GM18511 (cell line): ENCODE measurements at regions not wholly inside any gene's neighbourhood (a gene's known extent, or its start where the extent isn't known, plus 50 kb on each side); places are given as distances from the start of the nearest gene placed in this dataset.
A peak's percentile ranks its signal among the peaks of the same experiment; 100 is the strongest.
"Not testable (repeated sequence)": the region's sequence is repeated elsewhere in the genome, so short reads cannot be mapped to it uniquely, and the experiment has no call there.

Experiments
- ATAC-seq: cut with Tn5 transposase; IDR thresholded peaks from one replicate; pipeline ENCODE4 v1.9.1; 2021; ENCODE audit warnings: mild to moderate bottlenecking, moderate library complexity; ENCODE audit not compliant: unreplicated experiment

GRCh38 chr1:192476802-192477298 lies 98.7 kb upstream of the RGS1 start:
- peak; percentile 82 for ATAC-seq

GRCh38 chr1:192477630-192478029 lies 97.9 kb upstream of the RGS1 start:
- ATAC-seq, result peak; percentile 77

GRCh38 chr1:192485692-192486436 lies 89.7 kb upstream of the RGS1 start:
- no peak for ATAC-seq

GRCh38 chr1:192488058-192488457 lies 87.5 kb upstream of the RGS1 start:
- no peak for ATAC-seq

- no peak for ATAC-seq
Observed at GRCh38 chr1:192489047-192489446, 86.5 kb upstream of the RGS1 start.

- peak; percentile 92 for ATAC-seq
Observed at GRCh38 chr1:192489748-192490147, 85.8 kb upstream of the RGS1 start.

- ATAC-seq, result no peak
Observed at GRCh38 chr1:192491804-192492554, 83.6 kb upstream of the RGS1 start.

- ATAC-seq, result no peak
Observed at GRCh38 chr1:192493584-192493983, 82.0 kb upstream of the RGS1 start.

- no peak for ATAC-seq
Observed at GRCh38 chr1:192496369-192497056, 79.1 kb upstream of the RGS1 start.

GRCh38 chr1:192497214-192497794 lies 78.3 kb upstream of the RGS1 start:
- no peak for ATAC-seq

GRCh38 chr1:192498092-192498491 lies 77.5 kb upstream of the RGS1 start:
- not testable (repeated sequence) for ATAC-seq

- ATAC-seq, result not testable (repeated sequence)
Observed at GRCh38 chr1:192499061-192499581, 76.5 kb upstream of the RGS1 start.

- ATAC-seq, result not testable (repeated sequence)
Observed at GRCh38 chr1:192500541-192500940, 75.0 kb upstream of the RGS1 start.

GRCh38 chr1:192506741-192507155 lies 68.8 kb upstream of the RGS1 start:
- ATAC-seq, result peak; percentile 100

- ATAC-seq, result peak; percentile 40
Observed at GRCh38 chr1:192512426-192513162, 63.0 kb upstream of the RGS1 start.

- ATAC-seq, result no peak
Observed at GRCh38 chr1:192513196-192513595, 62.4 kb upstream of the RGS1 start.

GRCh38 chr1:192513697-192514096 lies 61.9 kb upstream of the RGS1 start:
- no peak for ATAC-seq

GRCh38 chr1:192516776-192517297 lies 58.7 kb upstream of the RGS1 start:
- ATAC-seq, result peak; percentile 97

- not testable (repeated sequence) for ATAC-seq
Observed at GRCh38 chr1:192517716-192518355, 57.7 kb upstream of the RGS1 start.
